Keratinocyte (primary cell): ENCODE measurements at regions not wholly inside any gene's neighbourhood (a gene's known extent, or its start where the extent isn't known, plus 50 kb on each side); places are given as distances from the start of the nearest gene placed in this dataset.

Experiments
- DNase-seq: peaks from one replicate; pipeline ENCODE4 v3.0.0-alpha.2; 2011; ENCODE audit warnings: low read depth, missing footprints, low spot score
- FAIRE-seq: peaks from 2 replicates; lab custom pipeline; 2011; peaks lifted over from hg19 to GRCh38; lab: Jason Lieb, UNC
- H2AFZ ChIP-seq: 2 replicates; pipeline ENCODE4 v1.6.0; 2012; ENCODE audit warnings: low read length, control low read depth, inconsistent platforms; ENCODE audit not compliant: control insufficient read depth
- H3K27ac ChIP-seq: 2 replicates; pipeline ENCODE4 v1.5.1; 2011; ENCODE audit warnings: low read length; ENCODE audit not compliant: control insufficient read depth, insufficient read depth
- H3K27me3 ChIP-seq: 3 replicates; pipeline ENCODE4 v1.6.0; 2011; ENCODE audit warnings: low read length; ENCODE audit not compliant: control insufficient read depth, insufficient read depth; ENCODE audit errors: extremely low read depth
- H3K36me3 ChIP-seq, 2 experiments: 2 replicates in 1 of 2; 3 replicates in 1 of 2; pipeline ENCODE4 v1.5.1; 2011; ENCODE audit warnings: low read length in 2 of 2, mild to moderate bottlenecking in 1 of 2; ENCODE audit not compliant: control insufficient read depth in 2 of 2, insufficient read depth in 2 of 2; ENCODE audit errors: extremely low read depth in 1 of 2
- H3K4me1 ChIP-seq: 3 replicates; pipeline ENCODE4 v1.5.1; 2011; ENCODE audit warnings: low read length; ENCODE audit not compliant: control insufficient read depth, insufficient read depth; ENCODE audit errors: extremely low read depth
- H3K4me2 ChIP-seq: 3 replicates; pipeline ENCODE4 v1.6.0; 2011; ENCODE audit warnings: low read depth, low read length; ENCODE audit not compliant: control insufficient read depth, insufficient read depth; ENCODE audit errors: extremely low read depth
- H3K4me3 ChIP-seq, 3 experiments: fragments of 200-600 bp in 1 of 3; sonication (generic) in 1 of 3; 2 replicates in 2 of 3; 3 replicates in 1 of 3; pipeline ENCODE4 v1.5.1; 2011 to 2016; ENCODE audit warnings: low read length in 3 of 3, mild to moderate bottlenecking in 3 of 3, control low read depth in 2 of 3, inconsistent platforms in 1 of 3, low read depth in 1 of 3, mixed read lengths in 1 of 3, mixed run types in 1 of 3, moderate library complexity in 1 of 3; ENCODE audit not compliant: control insufficient read depth in 2 of 3, insufficient read depth in 2 of 3; ENCODE audit errors: extremely low read depth in 1 of 3
- H3K79me2 ChIP-seq: 2 replicates; pipeline ENCODE4 v1.6.0; 2012; ENCODE audit warnings: low read length; ENCODE audit not compliant: control insufficient read depth, insufficient read depth
- H3K9ac ChIP-seq: 3 replicates; pipeline ENCODE4 v1.6.0; 2011; ENCODE audit warnings: low read length; ENCODE audit not compliant: control insufficient read depth, insufficient read depth; ENCODE audit errors: extremely low read depth
- H3K9me1 ChIP-seq: 3 replicates; pipeline ENCODE4 v1.6.0; 2011; ENCODE audit warnings: low read length; ENCODE audit not compliant: control insufficient read depth, insufficient read depth; ENCODE audit errors: extremely low read depth
- H3K9me3 ChIP-seq: 2 replicates; pipeline ENCODE4 v1.5.1; 2012; ENCODE audit warnings: low read depth, low read length; ENCODE audit not compliant: control insufficient read depth
- H4K20me1 ChIP-seq: 3 replicates; pipeline ENCODE4 v1.6.0; 2011; ENCODE audit warnings: low read length; ENCODE audit not compliant: control insufficient read depth, insufficient read depth; ENCODE audit errors: extremely low read depth
- CTCF ChIP-seq, 3 experiments: IDR thresholded peaks in 1 of 3; conservative IDR thresholded peaks in 1 of 3; optimal IDR thresholded peaks in 1 of 3; 2 replicates in 2 of 3; 3 replicates in 1 of 3; pipeline versions ENCODE3 to v1.5.1; 2011; ENCODE audit warnings: low read length in 3 of 3, mild to moderate bottlenecking in 3 of 3, moderate library complexity in 2 of 3, control low read depth in 1 of 3, inconsistent platforms in 1 of 3; ENCODE audit not compliant: insufficient read depth in 2 of 3; ENCODE audit errors: extremely low read depth in 1 of 3
- EZH2 ChIP-seq: IDR thresholded peaks from one replicate; pipeline ENCODE4 v1.6.1; 2012; ENCODE audit warnings: inconsistent platforms, mild to moderate bottlenecking, low read length, moderate library complexity
- dilution Hi-C: fragments of 300-500 bp; cut with MboI; formaldehyde crosslinking; loops from one replicate; pipeline ENCODE4 v1.7.0; 2020; ENCODE audit warnings: low sequenced_read_pairs; ENCODE audit not compliant: extremely low pct_ligation_motif_present

DNA sequence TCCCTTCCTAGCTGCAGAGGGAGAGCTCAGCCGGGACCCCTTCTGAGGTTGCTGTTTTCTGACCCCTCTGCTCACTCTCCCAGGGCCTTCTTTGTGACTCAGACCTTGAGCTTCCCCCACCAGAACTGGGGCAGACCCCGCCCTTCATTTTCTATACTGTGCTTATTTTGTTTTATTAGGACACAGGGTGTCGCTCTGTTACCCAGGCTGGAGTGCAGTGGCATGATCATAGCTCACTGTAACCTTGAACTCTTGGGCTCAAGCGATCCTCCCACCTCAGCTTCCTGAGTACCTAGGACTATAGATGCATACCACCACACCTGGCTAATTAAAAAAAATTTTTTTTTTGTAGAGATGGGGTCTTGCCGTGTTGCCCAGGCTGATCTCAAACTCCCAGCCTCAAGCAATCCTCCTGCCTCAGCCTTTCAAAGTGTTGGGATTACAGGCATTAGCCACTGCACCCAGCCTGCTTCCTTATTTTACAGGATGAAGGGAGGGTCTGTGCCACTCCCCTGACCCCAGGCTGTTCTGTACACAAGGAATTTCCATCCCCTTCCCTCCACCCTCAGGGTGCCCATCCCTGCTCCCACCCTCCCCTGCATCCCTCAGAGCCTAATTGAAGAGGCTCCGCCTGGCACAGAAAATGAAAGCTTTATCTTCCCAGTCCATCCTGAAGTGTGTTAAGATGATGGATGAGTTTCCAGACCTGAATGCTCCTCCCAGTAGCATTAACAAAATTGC lies 195.2 kb upstream of the POU3F1 start:
- dilution Hi-C loops = no loop called here
- TF ChIP-seq CTCF (optimal IDR thresholded peaks at IDR 0.05 in 1 of 3, IDR thresholded peaks at IDR 0.05 in 1 of 3, conservative IDR thresholded peaks at IDR 0.05 in 1 of 3; ENCODE audit: extremely low read depth in 1 of 3, insufficient read depth in 2 of 3, low read length in 3 of 3) (no peak), EZH2 (no peak)
- no peaks in the 10 kb centered on the region for H3K36me3 ChIP-seq
- no peaks in the 10 kb centered on the region for H3K9me1 ChIP-seq
- no peak overlapping the region for H3K4me2 ChIP-seq
- no peaks in the 10 kb centered on the region for H4K20me1 ChIP-seq
- H2AFZ ChIP-seq = no peak overlapping the region
- H3K4me3 ChIP-seq = no peak overlapping the region
- no peaks in the 10 kb centered on the region for H3K79me2 ChIP-seq
- no peak for FAIRE-seq
- H3K4me1 ChIP-seq = peaks cover 3% of the 10 kb centered on the region
- H3K27ac ChIP-seq = no peak overlapping the region
- DNase-seq = no peak
- H3K27me3 ChIP-seq = no peaks in the 10 kb centered on the region
- no peaks in the 10 kb centered on the region for H3K9me3 ChIP-seq
- H3K9ac ChIP-seq = no peak overlapping the region

DNA sequence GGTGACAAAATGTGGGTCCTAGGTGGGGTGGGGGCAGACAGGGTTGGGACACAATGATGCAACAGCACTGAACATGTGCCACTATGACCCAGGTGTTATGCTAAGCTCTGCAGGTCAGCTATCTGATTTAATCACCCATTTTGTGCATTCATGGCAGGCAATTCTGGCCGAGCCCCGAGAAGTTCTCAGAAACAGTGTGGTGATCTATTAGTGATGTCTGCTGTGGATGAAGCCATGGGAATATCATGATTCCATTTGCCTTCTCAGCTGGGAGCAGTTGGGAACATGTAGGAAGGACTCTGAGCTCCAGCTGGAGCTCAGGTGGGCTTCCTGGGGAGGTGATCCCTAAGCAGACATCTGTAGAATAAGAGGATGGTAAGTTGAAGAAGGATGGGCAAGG lies 194.0 kb upstream of the POU3F1 start:
- H3K27me3 ChIP-seq = no peaks in the 10 kb centered on the region
- H3K9me3 ChIP-seq = no peaks in the 10 kb centered on the region
- DNase-seq (no peak), FAIRE-seq (no peak)
- H3K4me2 ChIP-seq = no peak overlapping the region
- no peaks in the 10 kb centered on the region for H3K9me1 ChIP-seq
- no peak overlapping the region for H3K9ac ChIP-seq
- TF ChIP-seq EZH2 = no peak
- no peak for TF ChIP-seq CTCF (optimal IDR thresholded peaks at IDR 0.05 in 1 of 3, IDR thresholded peaks at IDR 0.05 in 1 of 3, conservative IDR thresholded peaks at IDR 0.05 in 1 of 3; ENCODE audit: extremely low read depth in 1 of 3, insufficient read depth in 2 of 3, low read length in 3 of 3)
- H3K4me3 ChIP-seq = no peak overlapping the region
- H3K4me1 ChIP-seq = peaks cover 3% of the 10 kb centered on the region
- dilution Hi-C loops = no loop called here
- H3K36me3 ChIP-seq = no peaks in the 10 kb centered on the region
- no peak overlapping the region for H2AFZ ChIP-seq
- H4K20me1 ChIP-seq = no peaks in the 10 kb centered on the region
- no peak overlapping the region for H3K27ac ChIP-seq
- H3K79me2 ChIP-seq = no peaks in the 10 kb centered on the region
